MCF 10A (cell line): ENCODE measurements at regions not wholly inside any gene's neighbourhood (a gene's known extent, or its start where the extent isn't known, plus 50 kb on each side); places are given as distances from the start of the nearest gene placed in this dataset.

Experiments used
- BruUV-seq: library from RNA; stranded (reverse); fragments of 400-500 nt; replicated peaks from 2 replicates; lab custom pipeline; 2021; lab: Mats Ljungman, UMichigan
- CTCF ChIA-PET: fragments of 300-600 bp; sonication (Branson Sonifier 250); formaldehyde crosslinking; extraction: SDS; loops from one replicate; lab custom pipeline; 2021; ENCODE audit warnings: antibody characterized with exemption, inconsistent platforms; lab: Yijun Ruan, JAX
- POLR2A ChIA-PET: fragments of 300-600, 350-650 bp; sonication (Branson Sonifier 250); formaldehyde crosslinking; extraction: SDS; loops from one replicate; lab custom pipeline; 2020; ENCODE audit warnings: antibody characterized with exemption, inconsistent platforms; lab: Yijun Ruan, JAX
- DNase-seq: peaks from one replicate; pipeline ENCODE4 v3.0.0-alpha.2; 2018; ENCODE audit not compliant: unreplicated experiment
- H3K27ac Mint-ChIP-seq: one replicate; pipeline ENCODE4 v1.8.0; 2022; ENCODE audit warnings: mild to moderate bottlenecking, low read depth, mixed read lengths; ENCODE audit not compliant: unreplicated experiment
- H3K27me3 Mint-ChIP-seq: one replicate; pipeline ENCODE4 v1.8.0; 2022; ENCODE audit warnings: mixed read lengths; ENCODE audit not compliant: insufficient read depth, unreplicated experiment
- H3K36me3 Mint-ChIP-seq: one replicate; pipeline ENCODE4 v1.8.0; 2022; ENCODE audit warnings: mild to moderate bottlenecking, moderate library complexity, mixed read lengths; ENCODE audit not compliant: insufficient read depth, unreplicated experiment
- H3K4me1 Mint-ChIP-seq: one replicate; pipeline ENCODE4 v1.8.0; 2022; ENCODE audit warnings: mixed read lengths; ENCODE audit not compliant: insufficient read depth, unreplicated experiment
- H3K4me3 Mint-ChIP-seq: one replicate; pipeline ENCODE4 v1.8.0; 2022; ENCODE audit warnings: mild to moderate bottlenecking, moderate library complexity, mixed read lengths; ENCODE audit not compliant: unreplicated experiment
- H3K9me3 Mint-ChIP-seq: one replicate; pipeline ENCODE4 v1.8.0; 2022; ENCODE audit warnings: mixed read lengths; ENCODE audit not compliant: unreplicated experiment
- CTCF ChIP-seq: fragments of 200-600 bp; IDR thresholded peaks from one replicate; pipeline ENCODE4 v1.8.0; 2022; ENCODE audit warnings: antibody characterized with exemption, mild to moderate bottlenecking; ENCODE audit not compliant: unreplicated experiment
- intact Hi-C: fragments of 100-400 bp; cut with micrococcal nuclease; formaldehyde crosslinking; loops from 2 replicates; pipeline ENCODE4 v1.14.1; 2022

DNA sequence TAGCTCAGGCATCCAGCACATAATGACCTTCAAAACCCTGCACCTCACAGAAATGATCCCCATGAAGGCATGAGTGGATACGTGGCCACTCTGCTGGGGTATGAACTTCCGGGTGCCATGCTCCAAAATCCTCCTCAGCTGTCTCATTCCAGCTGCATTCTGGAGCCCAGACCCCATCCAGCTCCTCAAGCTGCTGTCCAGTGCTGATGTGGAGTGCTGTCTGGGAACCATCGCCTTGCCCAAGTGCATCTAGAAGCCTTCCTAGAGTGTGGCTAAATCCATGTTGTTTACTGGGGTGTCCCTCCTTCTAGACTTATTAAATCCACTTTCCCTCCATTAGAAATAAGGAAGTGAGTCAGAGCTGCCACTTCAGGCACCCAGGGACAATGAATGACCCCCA is 130.8 kb upstream of the PTPRT start:
- Mint-ChIP-seq H3K36me3 (peaks cover 6% of the 10 kb centered on the region), H3K27me3 (no peaks in the 10 kb centered on the region), H3K4me3 (no peak overlapping the region), H3K27ac (no peak overlapping the region), H3K9me3 (peaks cover 18% of the 10 kb centered on the region), H3K4me1 (no peaks in the 10 kb centered on the region)
- ChIA-PET CTCF (no interaction called here), POLR2A (interaction anchor here (1.0 kb wide), 1 partner anchor 1627 kb away, joined by 3 read pairs; no protein-coding TSS in a partner anchor)
- intact Hi-C loops: no loop called here
- no peak for DNase-seq
- BruUV-seq: no TSS peak
- no peak for TF ChIP-seq CTCF

DNA sequence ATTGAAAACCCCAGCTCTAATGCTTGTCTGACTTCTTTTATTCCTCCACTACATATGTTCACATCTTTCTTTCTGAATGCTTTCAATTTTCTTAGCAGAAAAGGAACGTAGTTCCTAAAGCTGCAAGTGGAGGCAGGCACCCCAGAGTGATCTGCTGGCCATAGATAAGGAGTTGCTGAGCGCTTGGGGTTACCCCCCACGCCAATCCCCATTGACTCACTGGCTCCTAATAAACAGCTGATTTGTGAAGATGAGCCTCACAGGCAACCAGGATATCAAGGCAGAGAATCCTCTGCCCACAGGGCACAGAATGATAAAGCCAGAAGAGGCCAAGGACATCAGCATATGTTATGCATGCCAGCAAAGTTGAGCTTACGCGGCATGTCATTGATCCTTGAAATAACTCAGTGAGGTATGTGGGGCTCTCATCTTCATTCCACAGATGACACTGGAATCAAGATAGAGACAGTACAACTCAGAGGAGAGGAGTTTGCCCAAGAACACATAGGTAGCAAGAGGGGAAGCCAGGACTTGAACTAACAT is 129.1 kb upstream of the PTPRT start:
- H3K27ac Mint-ChIP-seq: no peak overlapping the region
- no peaks in the 10 kb centered on the region for H3K4me1 Mint-ChIP-seq
- ChIA-PET CTCF (interaction anchor here (0.7 to 1.4 kb wide), 2 partner anchors 167 to 1622 kb away, joined by 3 to 5 read pairs; no protein-coding TSS in a partner anchor), POLR2A (interaction anchor here (1.0 kb wide), 1 partner anchor 21 kb away, joined by 3 read pairs; no protein-coding TSS in a partner anchor)
- TF ChIP-seq CTCF: no peak
- H3K27me3 Mint-ChIP-seq: no peaks in the 10 kb centered on the region
- peaks cover 20% of the 10 kb centered on the region for H3K9me3 Mint-ChIP-seq
- intact Hi-C loops: no loop called here
- BruUV-seq: no TSS peak
- DNase-seq: no peak
- peaks cover 6% of the 10 kb centered on the region for H3K36me3 Mint-ChIP-seq
- H3K4me3 Mint-ChIP-seq: no peak overlapping the region

DNA sequence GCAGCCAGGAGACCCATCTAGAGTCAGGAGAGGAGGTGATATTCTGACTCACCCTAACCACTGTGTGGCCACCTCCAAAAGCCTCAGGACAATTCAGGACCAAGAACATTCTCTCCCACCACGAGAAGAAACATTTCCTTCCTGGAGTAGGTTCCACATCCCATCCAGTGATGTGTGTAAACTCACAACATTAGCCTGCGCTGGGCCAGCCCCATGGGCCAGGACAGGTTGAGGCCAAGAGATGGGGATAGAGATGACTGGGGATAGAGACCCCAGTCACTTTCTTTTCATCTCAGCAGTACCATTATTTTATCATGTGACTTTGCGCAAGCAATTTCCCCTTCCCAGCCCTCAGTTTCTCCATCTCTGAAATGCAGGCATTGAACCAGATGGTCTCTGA is 126.6 kb upstream of the PTPRT start:
- H3K27me3 Mint-ChIP-seq: no peaks in the 10 kb centered on the region
- no peak for TF ChIP-seq CTCF
- no peak for DNase-seq
- BruUV-seq: no TSS peak
- peaks cover 6% of the 10 kb centered on the region for H3K36me3 Mint-ChIP-seq
- H3K4me3 Mint-ChIP-seq: no peak overlapping the region
- POLR2A ChIA-PET: no interaction called here
- intact Hi-C loops: no loop called here
- peaks cover 20% of the 10 kb centered on the region for H3K9me3 Mint-ChIP-seq
- no peak overlapping the region for H3K27ac Mint-ChIP-seq
- CTCF ChIA-PET: interaction anchor here (0.6 kb wide), 1 partner anchor 641 kb away, joined by 4 read pairs; no protein-coding TSS in a partner anchor
- H3K4me1 Mint-ChIP-seq: no peaks in the 10 kb centered on the region

DNA sequence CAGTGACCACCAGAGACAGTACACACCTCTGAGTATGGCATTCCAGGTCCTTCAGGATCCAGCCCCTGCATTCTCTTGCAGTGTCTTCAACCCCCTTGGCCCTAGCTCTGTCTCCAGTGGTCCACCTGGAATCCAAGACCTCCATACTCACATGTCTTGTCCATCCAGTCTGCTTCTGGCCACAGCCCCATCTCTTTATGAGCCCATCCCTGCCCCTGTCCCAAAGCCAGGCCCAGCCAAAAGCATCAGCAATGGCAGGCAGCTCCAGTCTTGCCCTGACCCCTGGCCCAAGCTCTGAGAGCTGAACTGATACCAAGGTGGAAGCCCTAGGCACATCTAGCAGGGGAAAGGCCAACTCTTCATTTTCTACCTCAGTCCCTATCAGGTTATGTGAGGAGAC is 119.6 kb upstream of the PTPRT start:
- Mint-ChIP-seq H3K4me1 (no peaks in the 10 kb centered on the region), H3K9me3 (peaks cover 15% of the 10 kb centered on the region), H3K27me3 (no peaks in the 10 kb centered on the region), H3K4me3 (no peak overlapping the region), H3K27ac (no peak overlapping the region), H3K36me3 (no peaks in the 10 kb centered on the region)
- ChIA-PET POLR2A (no interaction called here), CTCF (interaction anchor here (1.3 kb wide), 1 partner anchor 11 kb away, joined by 4 read pairs; no protein-coding TSS in a partner anchor)
- BruUV-seq: no TSS peak
- intact Hi-C loops: no loop called here
- no peak for TF ChIP-seq CTCF
- no peak for DNase-seq
